ENCODE measurements at regions not wholly inside any gene's neighbourhood (a gene's known extent, or its start where the extent isn't known, plus 50 kb on each side); places are given as distances from the start of the nearest gene placed in this dataset.

- Mint-ChIP-seq H3K36me3 (ENCODE audit: low read depth) (no peaks in the 10 kb centered on the region), H3K27me3 (ENCODE audit: insufficient read depth, low read depth, poor library complexity) (peaks cover 2% of the 10 kb centered on the region), H3K4me1 (no peaks in the 10 kb centered on the region), H3K27ac (no peak overlapping the region), H3K4me3 (no peak overlapping the region), H3K9me3 (no peaks in the 10 kb centered on the region; the same call in 2 of the 3 replicates)
- Histone ChIP-seq H3K79me2 (replicated peaks; ENCODE audit: insufficient read depth) (no peaks in the 10 kb centered on the region), H3K4me3 (no peak overlapping the region), H3K27me3 (ENCODE audit: insufficient read depth) (no peaks in the 10 kb centered on the region), H4K20me1 (replicated peaks; ENCODE audit: insufficient read depth) (no peaks in the 10 kb centered on the region), H3K4me2 (no peak overlapping the region), H2AFZ (no peak overlapping the region), H3K9me2 (ENCODE audit: insufficient read depth) (peaks cover 18% of the 10 kb centered on the region; the same call in 1 of the 2 replicates), H3K4me1 (ENCODE audit: insufficient read depth) (no peaks in the 10 kb centered on the region; the same call in 1 of the 2 replicates), H3F3A (replicated peaks; ENCODE audit: low read depth) (no peaks in the 10 kb centered on the region), H3K36me3 (ENCODE audit: insufficient read depth) (no peaks in the 10 kb centered on the region; the same call in 1 of the 2 replicates), H3K27ac (ENCODE audit: low read depth) (no peak overlapping the region)
- DNase-seq (ENCODE audit: low spot score) (no peak), ATAC-seq (no peak)
- TF ChIP-seq ZNF331 (CRISPR knock-in tag; IDR thresholded peaks at IDR 0.05; ENCODE audit: low read depth) = no peak
- TF ChIP-seq EZH2phosphoT487 (IDR thresholded peaks at IDR 0.05; ENCODE audit: unreplicated experiment) = no peak
- TF ChIP-seq EZH2 (IDR thresholded peaks at IDR 0.05; ENCODE audit: low read depth, unreplicated experiment) = no peak
- no peak for TF ChIP-seq NANOG (IDR thresholded peaks at IDR 0.05; ENCODE audit: borderline replicate concordance)
- no peak for TF ChIP-seq CREB1 (CRISPR knock-in tag; IDR thresholded peaks at IDR 0.05; ENCODE audit: low read depth)
- no peak for TF ChIP-seq ZNF462 (CRISPR knock-in tag; IDR thresholded peaks at IDR 0.05)
Observed at GRCh38 chr12:118527310-118527709, 151.0 kb downstream of the SUDS3 start.

GRCh38 chr12:118528625-118529024, 152.3 kb downstream of the SUDS3 start:
- no peak overlapping the region for H3K27ac ChIP-seq (ENCODE audit: low read depth)
- H2AFZ ChIP-seq = no peak overlapping the region
- H3K36me3 Mint-ChIP-seq (ENCODE audit: low read depth) = no peaks in the 10 kb centered on the region
- no peaks in the 10 kb centered on the region for H3K4me1 Mint-ChIP-seq
- peaks cover 2% of the 10 kb centered on the region; the same call in 1 of the 2 replicates for H3K4me1 ChIP-seq (ENCODE audit: insufficient read depth)
- no peaks in the 10 kb centered on the region for H3K9me3 Mint-ChIP-seq
- H3K27ac Mint-ChIP-seq = no peak overlapping the region
- peaks cover 13% of the 10 kb centered on the region; the same call in 1 of the 2 replicates for H3K9me2 ChIP-seq (ENCODE audit: insufficient read depth)
- H3K27me3 Mint-ChIP-seq (ENCODE audit: insufficient read depth, low read depth, poor library complexity) = no peaks in the 10 kb centered on the region
- DNase-seq (ENCODE audit: low spot score) (no peak), ATAC-seq (no peak)
- no peaks in the 10 kb centered on the region for H4K20me1 ChIP-seq (replicated peaks; ENCODE audit: insufficient read depth)
- H3F3A ChIP-seq (replicated peaks; ENCODE audit: low read depth) = no peaks in the 10 kb centered on the region
- no peak overlapping the region for H3K4me3 ChIP-seq
- no peaks in the 10 kb centered on the region for H3K27me3 ChIP-seq (ENCODE audit: insufficient read depth)
- no peaks in the 10 kb centered on the region for H3K79me2 ChIP-seq (replicated peaks; ENCODE audit: insufficient read depth)
- no peaks in the 10 kb centered on the region; the same call in 1 of the 2 replicates for H3K36me3 ChIP-seq (ENCODE audit: insufficient read depth)
- no peak overlapping the region for H3K4me3 Mint-ChIP-seq
- no peak overlapping the region for H3K4me2 ChIP-seq
- no peak for TF ChIP-seq ETS1 (IDR thresholded peaks at IDR 0.05)
- no peak for TF ChIP-seq CTCF (conservative IDR thresholded peaks at IDR 0.05; ENCODE audit: low read depth in 2 of 2)
- no peak for TF ChIP-seq CREB1 (CRISPR knock-in tag; IDR thresholded peaks at IDR 0.05; ENCODE audit: low read depth)
- TF ChIP-seq JUNB (IDR thresholded peaks at IDR 0.05; ENCODE audit: unreplicated experiment) = no peak
- no peak for TF ChIP-seq EZH2phosphoT487 (IDR thresholded peaks at IDR 0.05; ENCODE audit: unreplicated experiment)

All from GM23338 (cell line).